GM12865 (cell line): ENCODE measurements at regions not wholly inside any gene's neighbourhood (a gene's known extent, or its start where the extent isn't known, plus 50 kb on each side); places are given as distances from the start of the nearest gene placed in this dataset.

ENCODE experiments used
- DNase-seq: peaks from one replicate; pipeline ENCODE4 v3.0.0; 2010; ENCODE audit warnings: low read depth
- H3K4me3 ChIP-seq: 2 replicates; pipeline ENCODE4 v1.5.1; 2011; ENCODE audit warnings: mild to moderate bottlenecking, low read depth, low read length, control low read depth
- TF ChIP-seq, protein P1 (sequence below): IDR thresholded peaks from 2 replicates; pipeline ENCODE4 v1.5.1; 2011; ENCODE audit warnings: low read length, control low read depth, low read depth, inconsistent platforms; ENCODE audit not compliant: insufficient read depth; ENCODE audit errors: missing control alignments

DNA sequence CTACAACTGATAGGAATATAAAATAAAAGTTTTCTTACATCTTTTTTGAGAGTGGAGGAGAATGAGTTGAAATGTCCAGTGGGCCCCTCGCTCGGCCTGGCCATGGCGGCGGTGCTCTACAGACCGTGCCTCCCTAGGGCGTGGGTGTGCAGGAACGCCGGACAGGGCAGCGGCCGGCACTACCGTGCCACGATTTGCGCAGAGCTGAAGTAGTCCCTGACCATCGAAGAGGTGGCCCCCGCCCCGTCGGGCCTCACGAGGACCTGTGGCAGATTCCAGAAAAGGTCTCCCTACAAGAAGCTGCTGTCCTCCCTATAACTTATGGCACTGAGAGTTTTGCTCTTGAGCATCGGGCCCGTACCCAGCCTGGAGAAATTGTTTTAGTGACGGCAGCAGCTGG, 228.9 kb upstream of the ARHGAP24 start:
- no peak for DNase-seq
- no peak overlapping the region for H3K4me3 ChIP-seq
- TF ChIP-seq, protein P1, sequence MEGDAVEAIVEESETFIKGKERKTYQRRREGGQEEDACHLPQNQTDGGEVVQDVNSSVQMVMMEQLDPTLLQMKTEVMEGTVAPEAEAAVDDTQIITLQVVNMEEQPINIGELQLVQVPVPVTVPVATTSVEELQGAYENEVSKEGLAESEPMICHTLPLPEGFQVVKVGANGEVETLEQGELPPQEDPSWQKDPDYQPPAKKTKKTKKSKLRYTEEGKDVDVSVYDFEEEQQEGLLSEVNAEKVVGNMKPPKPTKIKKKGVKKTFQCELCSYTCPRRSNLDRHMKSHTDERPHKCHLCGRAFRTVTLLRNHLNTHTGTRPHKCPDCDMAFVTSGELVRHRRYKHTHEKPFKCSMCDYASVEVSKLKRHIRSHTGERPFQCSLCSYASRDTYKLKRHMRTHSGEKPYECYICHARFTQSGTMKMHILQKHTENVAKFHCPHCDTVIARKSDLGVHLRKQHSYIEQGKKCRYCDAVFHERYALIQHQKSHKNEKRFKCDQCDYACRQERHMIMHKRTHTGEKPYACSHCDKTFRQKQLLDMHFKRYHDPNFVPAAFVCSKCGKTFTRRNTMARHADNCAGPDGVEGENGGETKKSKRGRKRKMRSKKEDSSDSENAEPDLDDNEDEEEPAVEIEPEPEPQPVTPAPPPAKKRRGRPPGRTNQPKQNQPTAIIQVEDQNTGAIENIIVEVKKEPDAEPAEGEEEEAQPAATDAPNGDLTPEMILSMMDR: no peak

DNA sequence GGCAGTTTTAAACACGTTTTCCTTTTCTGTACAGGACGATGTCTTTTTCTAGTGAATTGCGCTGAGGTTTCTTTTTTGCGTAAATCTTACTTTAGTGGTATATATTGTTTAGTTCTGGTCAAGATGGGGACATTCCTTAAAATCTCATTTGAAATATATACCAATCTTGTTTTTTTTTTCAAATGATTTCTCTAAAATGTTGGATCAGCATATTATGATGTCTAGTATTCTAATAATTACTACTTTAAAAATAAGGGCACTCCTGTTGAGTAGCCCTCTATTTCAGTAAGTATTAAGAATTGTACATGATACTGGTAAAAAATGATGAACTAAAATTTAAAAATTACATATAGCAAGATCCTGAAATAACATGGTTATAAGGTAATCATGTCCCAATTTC, 224.1 kb upstream of the ARHGAP24 start:
- TF ChIP-seq, protein P1: no peak
- DNase-seq: no peak
- no peak overlapping the region for H3K4me3 ChIP-seq

DNA sequence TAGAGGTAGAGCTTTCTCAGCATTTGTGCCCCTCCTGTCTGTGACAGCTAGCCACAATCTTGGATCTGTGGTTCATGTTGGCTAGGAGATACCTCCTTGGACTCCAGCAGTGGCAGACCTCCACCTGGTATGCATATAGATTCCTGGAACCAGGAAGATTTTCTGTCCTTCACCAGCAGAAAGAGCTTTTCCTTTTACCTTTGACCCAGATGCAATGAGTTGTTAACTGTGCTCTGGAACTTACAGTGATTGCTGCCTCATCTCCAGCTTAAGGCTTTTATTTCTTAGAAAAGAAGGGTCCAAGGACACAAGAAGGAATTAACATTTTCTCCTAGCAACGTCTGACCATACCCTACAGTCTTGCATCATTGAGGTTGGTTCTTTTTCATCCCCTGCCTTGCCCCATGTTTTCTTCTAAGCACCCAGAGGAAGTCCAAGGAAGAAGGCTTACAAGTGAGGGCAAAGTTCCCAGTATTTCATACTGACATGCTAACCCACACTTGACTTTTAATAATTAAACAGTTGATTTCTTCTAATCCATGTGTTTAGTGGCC, 217.1 kb upstream of the ARHGAP24 start:
- no peak overlapping the region for H3K4me3 ChIP-seq
- TF ChIP-seq, protein P1: no peak

DNA sequence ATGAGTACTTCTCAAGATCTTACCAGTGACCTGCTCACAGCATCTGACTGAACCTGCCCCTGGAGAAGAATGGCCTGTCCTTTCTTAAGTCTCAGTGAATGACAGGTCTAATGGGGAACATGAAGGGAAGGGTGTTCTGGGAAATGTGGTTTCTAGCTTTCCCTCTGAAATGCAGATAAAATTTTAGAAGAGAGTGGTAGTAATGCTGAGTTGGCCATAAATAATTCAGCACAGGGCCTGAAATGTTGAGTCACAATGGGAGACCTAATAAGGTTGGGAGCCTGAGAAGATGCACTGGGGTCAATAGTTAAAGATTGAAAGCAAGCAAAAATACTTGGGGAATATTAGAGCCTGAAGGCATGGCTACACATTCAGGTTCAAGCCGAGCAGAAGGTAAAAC, 214.9 kb upstream of the ARHGAP24 start:
- no peak for DNase-seq
- TF ChIP-seq, protein P1: no peak
- H3K4me3 ChIP-seq: no peak overlapping the region

More for the DNA sequence above, 217.1 kb upstream of the ARHGAP24 start:
- DNase-seq: no peak

DNA sequence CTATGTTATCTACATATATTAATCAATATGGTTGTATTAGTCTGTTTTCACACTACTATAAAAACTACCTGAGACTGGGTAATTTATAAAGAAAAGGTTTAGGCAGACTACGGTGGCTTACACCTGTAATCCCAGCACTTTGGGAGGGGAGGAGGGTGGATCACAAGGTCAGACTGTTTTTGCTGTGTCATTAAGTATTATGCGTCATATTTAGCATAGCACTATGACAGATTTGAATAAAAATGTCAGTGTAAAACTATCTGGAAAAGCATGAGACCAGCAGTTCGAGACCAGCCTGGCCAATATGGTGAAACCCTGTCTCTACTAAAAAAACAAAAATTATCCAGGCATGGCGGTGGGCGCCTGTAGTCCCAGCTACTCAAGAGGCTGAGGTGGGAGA, 209.7 kb upstream of the ARHGAP24 start:
- no peak for DNase-seq
- TF ChIP-seq, protein P1: no peak

DNA sequence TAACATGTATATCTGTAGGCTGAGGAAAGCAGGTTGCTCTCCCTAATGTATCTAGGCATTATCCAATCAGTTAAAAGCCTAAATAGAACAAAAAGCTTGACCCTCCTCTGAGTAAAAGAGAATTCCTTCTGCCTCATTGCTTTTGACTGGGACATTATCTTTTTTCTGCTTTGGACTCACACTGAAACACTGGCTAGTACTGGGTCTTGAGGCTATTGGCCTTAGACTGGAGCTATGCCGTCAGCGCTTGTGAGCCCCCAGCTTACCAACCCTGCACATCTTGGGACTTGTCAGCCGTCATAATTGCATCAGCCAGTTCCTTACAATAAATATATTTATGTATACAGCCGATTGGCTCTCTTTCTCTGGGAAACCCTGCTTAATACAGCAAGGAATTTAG, 206.8 kb upstream of the ARHGAP24 start:
- no peak for DNase-seq
- TF ChIP-seq, protein P1: no peak
- no peak overlapping the region for H3K4me3 ChIP-seq

More for the DNA sequence above, 209.7 kb upstream of the ARHGAP24 start:
- H3K4me3 ChIP-seq: no peak overlapping the region

DNA sequence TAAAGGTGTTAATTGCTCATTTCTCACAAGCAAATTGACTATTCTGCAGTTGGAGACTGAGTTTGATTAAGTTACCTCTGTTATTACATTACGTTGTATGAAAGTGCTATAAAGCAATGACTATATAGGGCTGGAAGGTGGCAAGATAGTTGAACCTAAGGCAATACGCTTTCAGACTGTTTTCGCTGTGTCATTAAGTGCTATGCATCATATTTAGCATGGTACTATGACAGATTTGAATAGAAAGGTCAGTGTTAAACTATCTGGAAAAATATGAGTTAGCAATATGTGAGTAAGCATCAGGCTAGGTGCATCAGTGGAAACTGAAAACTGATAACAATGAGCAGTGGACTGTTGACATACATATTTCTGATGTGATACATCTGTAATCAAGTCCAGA, 206.0 kb upstream of the ARHGAP24 start:
- TF ChIP-seq, protein P1: no peak
- DNase-seq: no peak
- H3K4me3 ChIP-seq: no peak overlapping the region
